Trophoblast cell (in vitro differentiated cells and primary cell): ENCODE measurements at regions not wholly inside any gene's neighbourhood (a gene's known extent, or its start where the extent isn't known, plus 50 kb on each side); places are given as distances from the start of the nearest gene placed in this dataset.

Source experiments
- DNase-seq, 2 donors: peaks; one replicate each; pipeline ENCODE4 v3.0.0-alpha.2; 2016
- H2AFZ ChIP-seq: 2 replicates; pipeline ENCODE4 v1.6.1; 2013; ENCODE audit warnings: low read length, moderate library complexity, mild to moderate bottlenecking; ENCODE audit not compliant: insufficient read depth, poor library complexity
- H2AK5ac ChIP-seq: 2 replicates; pipeline ENCODE4 v1.6.1; 2013; ENCODE audit warnings: mild to moderate bottlenecking, low read length
- H2BK120ac ChIP-seq: 2 replicates; pipeline ENCODE4 v1.6.1; 2013; ENCODE audit warnings: low read length, mild to moderate bottlenecking, moderate library complexity; ENCODE audit not compliant: insufficient read depth, poor library complexity
- H2BK12ac ChIP-seq: 2 replicates; pipeline ENCODE4 v1.6.1; 2013; ENCODE audit warnings: mild to moderate bottlenecking, low read length, moderate library complexity
- H2BK5ac ChIP-seq: 2 replicates; pipeline ENCODE4 v1.6.1; 2013; ENCODE audit warnings: low read length, low read depth, moderate library complexity, mild to moderate bottlenecking; ENCODE audit not compliant: poor library complexity
- H3K14ac ChIP-seq: 2 replicates; pipeline ENCODE4 v1.6.1; 2013; ENCODE audit warnings: mild to moderate bottlenecking, low read length
- H3K18ac ChIP-seq: 2 replicates; pipeline ENCODE4 v1.6.1; 2013; ENCODE audit warnings: mild to moderate bottlenecking, low read length
- H3K23ac ChIP-seq: 2 replicates; pipeline ENCODE4 v1.6.1; 2013; ENCODE audit warnings: low read length
- H3K27ac ChIP-seq: 2 replicates; pipeline ENCODE4 v1.5.1; 2013; ENCODE audit warnings: low read depth, mild to moderate bottlenecking, inconsistent platforms, low read length, moderate library complexity
- H3K27me3 ChIP-seq: 2 replicates; pipeline ENCODE4 v1.6.1; 2013; ENCODE audit warnings: inconsistent platforms, mild to moderate bottlenecking, low read length, moderate library complexity; ENCODE audit not compliant: insufficient read depth
- H3K36me3 ChIP-seq, 2 experiments: 1 replicate in 1 of 2; 2 replicates in 1 of 2; pipeline ENCODE4 v1.6.1; 2013; ENCODE audit warnings: low read length in 2 of 2, mild to moderate bottlenecking in 2 of 2, moderate library complexity in 1 of 2; ENCODE audit not compliant: insufficient read depth in 2 of 2, control insufficient read depth in 1 of 2
- H3K4ac ChIP-seq: 2 replicates; pipeline ENCODE4 v1.6.1; 2013; ENCODE audit warnings: low read depth, mild to moderate bottlenecking, low read length, moderate library complexity
- H3K4me1 ChIP-seq, 2 experiments: 1 replicate in 1 of 2; 2 replicates in 1 of 2; pipeline ENCODE4 v1.6.1; 2013; ENCODE audit warnings: low read length in 2 of 2, mild to moderate bottlenecking in 2 of 2, moderate library complexity in 1 of 2; ENCODE audit not compliant: insufficient read depth in 2 of 2, control insufficient read depth in 1 of 2
- H3K4me2 ChIP-seq: 2 replicates; pipeline ENCODE4 v1.6.1; 2013; ENCODE audit warnings: inconsistent platforms, mild to moderate bottlenecking, low read length, moderate library complexity
- H3K4me3 ChIP-seq: 2 replicates; pipeline ENCODE4 v1.5.1; 2013; ENCODE audit warnings: mild to moderate bottlenecking, low read depth, low read length, inconsistent platforms
- H3K79me1 ChIP-seq: one replicate; pipeline ENCODE4 v1.6.1; 2013; ENCODE audit warnings: low read length
- H3K79me2 ChIP-seq: 2 replicates; pipeline ENCODE4 v1.6.1; 2013; ENCODE audit warnings: low read length, mild to moderate bottlenecking; ENCODE audit not compliant: control insufficient read depth, insufficient read depth, poor library complexity
- H3K9ac ChIP-seq: 2 replicates; pipeline ENCODE4 v1.6.1; 2013; ENCODE audit warnings: mild to moderate bottlenecking, low read length
- H3K9me3 ChIP-seq: 2 replicates; pipeline ENCODE4 v1.6.1; 2013; ENCODE audit warnings: low read depth, mild to moderate bottlenecking, control low read depth, inconsistent platforms, low read length; ENCODE audit not compliant: insufficient read depth
- H4K12ac ChIP-seq: 2 replicates; pipeline ENCODE4 v1.6.1; 2013; ENCODE audit warnings: low read depth, mild to moderate bottlenecking, low read length, moderate library complexity
- H4K8ac ChIP-seq: 2 replicates; pipeline ENCODE4 v1.6.1; 2013; ENCODE audit warnings: low read depth, mild to moderate bottlenecking, low read length, moderate library complexity
- H4K91ac ChIP-seq: one replicate; pipeline ENCODE4 v1.6.1; 2013; ENCODE audit warnings: low read depth, mild to moderate bottlenecking, low read length, moderate library complexity
- WGBS: extraction: QIAGEN DNeasy Blood & Tissue Kit; methylation state at CpG from one replicate; pipeline ENCODE4 v1.1.7; 2013; ENCODE audit warnings: missing lambda C conversion rate; ENCODE audit not compliant: insufficient read length, insufficient coverage; ENCODE audit errors: extremely low coverage; 5-methylcytosine and 5-hydroxymethylcytosine counted together

DNA sequence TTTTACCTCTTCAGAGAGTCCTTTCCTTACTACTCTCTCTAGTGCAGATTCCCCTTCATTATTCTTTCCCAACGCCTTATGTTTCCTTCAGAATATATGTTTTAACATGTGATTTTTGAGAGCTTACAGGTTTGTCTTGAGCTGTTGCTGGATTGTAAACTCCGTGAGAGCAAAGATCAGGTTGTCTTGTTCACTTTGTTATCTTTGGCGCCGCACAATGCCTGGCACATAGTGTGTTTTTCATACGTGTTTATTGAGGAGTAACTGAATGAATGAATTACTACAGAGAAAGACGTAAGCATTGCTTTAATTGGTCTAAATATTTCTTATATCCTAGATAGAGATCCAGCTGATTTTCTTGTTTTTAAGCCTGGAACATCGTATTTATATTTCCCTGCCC is 80.5 kb upstream of the SLC4A4 start:
- H2AK5ac ChIP-seq = no peak overlapping the region
- no peaks in the 10 kb centered on the region for H3K9me3 ChIP-seq
- no peak overlapping the region for H3K18ac ChIP-seq
- H4K8ac ChIP-seq = no peak overlapping the region
- WGBS = no CpG with 5 or more reads among the region's 7 CpGs
- H3K14ac ChIP-seq = no peak overlapping the region
- H3K27me3 ChIP-seq = no peaks in the 10 kb centered on the region
- H3K4me2 ChIP-seq = no peak overlapping the region
- no peak overlapping the region for H3K4ac ChIP-seq
- H3K27ac ChIP-seq = no peak overlapping the region
- H4K91ac ChIP-seq = no peak overlapping the region
- H2BK120ac ChIP-seq = no peak overlapping the region
- no peaks in the 10 kb centered on the region for H3K36me3 ChIP-seq
- H2BK5ac ChIP-seq = no peak overlapping the region
- no peak overlapping the region for H3K23ac ChIP-seq
- no peaks in the 10 kb centered on the region for H3K79me2 ChIP-seq
- H3K9ac ChIP-seq = no peak overlapping the region
- DNase-seq = no peak
- no peaks in the 10 kb centered on the region for H3K79me1 ChIP-seq
- H3K4me3 ChIP-seq = no peak overlapping the region
- no peak overlapping the region for H2BK12ac ChIP-seq
- H3K4me1 ChIP-seq = peaks cover 0 to 2% of the 10 kb centered on the region in 2 experiments
- H2AFZ ChIP-seq = no peak overlapping the region
- no peak overlapping the region for H4K12ac ChIP-seq

DNA sequence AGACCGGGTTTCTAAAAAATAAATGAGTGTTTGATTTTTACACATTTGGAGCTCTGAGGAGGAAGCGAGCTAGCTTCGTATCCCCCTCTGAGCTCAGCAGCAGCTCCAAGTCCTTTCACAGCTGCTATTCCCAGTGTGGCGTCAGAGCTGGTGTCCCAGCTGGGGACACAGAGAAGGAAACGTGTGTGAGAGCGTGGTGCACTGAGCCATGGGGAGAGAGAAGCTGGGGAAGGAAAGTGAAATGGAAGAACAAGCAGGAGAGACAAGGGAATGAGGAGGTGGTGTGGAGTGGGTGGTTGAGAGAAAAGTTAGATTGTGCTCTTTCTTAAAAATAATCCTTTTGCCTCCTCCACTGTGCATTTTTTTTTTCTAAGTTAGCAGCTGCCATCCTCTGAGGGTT is 79.5 kb upstream of the SLC4A4 start:
- H3K23ac ChIP-seq = peak overlapping the region; percentile 37
- peaks cover 0 to 2% of the 10 kb centered on the region in 2 experiments for H3K4me1 ChIP-seq
- no peak overlapping the region for H2AFZ ChIP-seq
- no peak for DNase-seq
- H2AK5ac ChIP-seq = no peak overlapping the region
- H3K14ac ChIP-seq = no peak overlapping the region
- H3K27ac ChIP-seq = no peak overlapping the region
- no peak overlapping the region for H3K4ac ChIP-seq
- no peaks in the 10 kb centered on the region for H3K9me3 ChIP-seq
- no peak overlapping the region for H2BK12ac ChIP-seq
- H3K79me2 ChIP-seq = no peaks in the 10 kb centered on the region
- H3K79me1 ChIP-seq = no peaks in the 10 kb centered on the region
- H4K12ac ChIP-seq = no peak overlapping the region
- H3K18ac ChIP-seq = no peak overlapping the region
- H2BK120ac ChIP-seq = no peak overlapping the region
- H2BK5ac ChIP-seq = no peak overlapping the region
- WGBS = no CpG with 5 or more reads among the region's 6 CpGs
- H3K9ac ChIP-seq = no peak overlapping the region
- H3K4me3 ChIP-seq = no peak overlapping the region
- H4K8ac ChIP-seq = no peak overlapping the region
- H3K27me3 ChIP-seq = no peaks in the 10 kb centered on the region
- no peaks in the 10 kb centered on the region for H3K36me3 ChIP-seq
- no peak overlapping the region for H3K4me2 ChIP-seq
- no peak overlapping the region for H4K91ac ChIP-seq

- no peak overlapping the region for H2AFZ ChIP-seq
- no peak overlapping the region for H3K14ac ChIP-seq
- no peak overlapping the region for H2BK120ac ChIP-seq
- no peaks in the 10 kb centered on the region for H3K36me3 ChIP-seq
- no peak overlapping the region for H2AK5ac ChIP-seq
- no peak overlapping the region for H4K91ac ChIP-seq
- H3K4me1 ChIP-seq = peaks cover 0 to 2% of the 10 kb centered on the region in 2 experiments
- WGBS = no CpG with 5 or more reads among the region's 3 CpGs
- no peak overlapping the region for H3K4ac ChIP-seq
- no peak overlapping the region for H3K18ac ChIP-seq
- H4K8ac ChIP-seq = no peak overlapping the region
- no peak overlapping the region for H3K9ac ChIP-seq
- no peaks in the 10 kb centered on the region for H3K79me1 ChIP-seq
- H3K79me2 ChIP-seq = no peaks in the 10 kb centered on the region
- no peak overlapping the region for H3K4me2 ChIP-seq
- no peak overlapping the region for H3K4me3 ChIP-seq
- H3K27ac ChIP-seq = no peak overlapping the region
- H3K23ac ChIP-seq = no peak overlapping the region
- no peaks in the 10 kb centered on the region for H3K27me3 ChIP-seq
- DNase-seq = no peak
- H2BK12ac ChIP-seq = no peak overlapping the region
- H3K9me3 ChIP-seq = no peaks in the 10 kb centered on the region
- no peak overlapping the region for H4K12ac ChIP-seq
- H2BK5ac ChIP-seq = no peak overlapping the region
These were observed 78.9 kb upstream of the SLC4A4 start for GRCh38 chr4:71259911-71260331.

DNA sequence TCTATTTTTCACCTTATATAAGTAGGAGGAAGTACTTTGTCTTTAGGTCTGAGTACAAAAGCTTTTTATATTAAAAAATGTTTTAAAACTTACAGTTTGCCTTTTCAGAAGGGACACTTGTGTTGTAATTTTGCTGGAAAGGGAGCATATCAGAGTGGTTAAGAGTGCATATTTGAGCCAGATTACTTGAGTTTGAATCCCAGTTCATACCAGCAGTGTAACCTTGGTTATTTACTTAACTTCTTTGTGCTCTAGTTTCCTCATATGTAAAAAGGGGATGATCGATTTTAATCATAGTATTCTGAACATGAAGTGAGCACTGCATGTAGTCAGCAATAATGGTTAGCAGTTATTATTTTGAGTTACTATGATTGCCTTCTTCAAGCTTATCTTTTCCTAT is 78.3 kb upstream of the SLC4A4 start:
- no peak overlapping the region for H3K27ac ChIP-seq
- no peak overlapping the region for H3K18ac ChIP-seq
- no peak overlapping the region for H2BK120ac ChIP-seq
- H2AK5ac ChIP-seq = no peak overlapping the region
- H3K79me2 ChIP-seq = no peaks in the 10 kb centered on the region
- no peak overlapping the region for H4K12ac ChIP-seq
- H3K4ac ChIP-seq = no peak overlapping the region
- H4K8ac ChIP-seq = no peak overlapping the region
- H3K79me1 ChIP-seq = no peaks in the 10 kb centered on the region
- no peaks in the 10 kb centered on the region for H3K9me3 ChIP-seq
- H4K91ac ChIP-seq = no peak overlapping the region
- no peak overlapping the region for H3K23ac ChIP-seq
- peaks cover 0 to 2% of the 10 kb centered on the region in 2 experiments for H3K4me1 ChIP-seq
- no peak for DNase-seq
- no peak overlapping the region for H3K4me3 ChIP-seq
- no peak overlapping the region for H3K4me2 ChIP-seq
- H3K9ac ChIP-seq = no peak overlapping the region
- H2AFZ ChIP-seq = no peak overlapping the region
- H2BK12ac ChIP-seq = no peak overlapping the region
- H3K27me3 ChIP-seq = no peaks in the 10 kb centered on the region
- no peaks in the 10 kb centered on the region for H3K36me3 ChIP-seq
- no peak overlapping the region for H2BK5ac ChIP-seq
- H3K14ac ChIP-seq = no peak overlapping the region
- no CpG with 5 or more reads among the region's 1 CpG for WGBS
